HepG2 (cell line): ENCODE measurements at regions not wholly inside any gene's neighbourhood (a gene's known extent, or its start where the extent isn't known, plus 50 kb on each side); places are given as distances from the start of the nearest gene placed in this dataset.

Experiments
- ATAC-seq: fragments of 200-7000 bp; cut with Tn5 transposase; 3 replicates; pipeline ENCODE4 v1.9.1; 2020; ENCODE audit warnings: mild to moderate bottlenecking, moderate library complexity
- BruUV-seq: library from RNA; stranded (reverse); fragments of 400-500 nt; replicated peaks from 2 replicates; lab custom pipeline; 2021; lab: Mats Ljungman, UMichigan
- CTCF ChIA-PET: fragments of 300-600 bp; formaldehyde crosslinking; extraction: SDS; loops from one replicate; lab custom pipeline; 2021; ENCODE audit warnings: low total read pairs, inconsistent platforms, low intra/inter-chr PET ratio; lab: Yijun Ruan, JAX
- POLR2A ChIA-PET: fragments of 350-600 bp; sonication (Branson Sonifier 250); formaldehyde crosslinking; loops from one replicate; lab custom pipeline; 2020; ENCODE audit warnings: antibody characterized with exemption, inconsistent platforms; lab: Yijun Ruan, JAX
- DNase-seq: peaks from one replicate; pipeline ENCODE4 v3.0.0-alpha.2; 2015; ENCODE audit warnings: low spot score
- FAIRE-seq: peaks from 3 replicates; lab custom pipeline; 2011; peaks lifted over from hg19 to GRCh38; lab: Jason Lieb, UNC
- H2AFZ ChIP-seq: one replicate; pipeline ENCODE4 v1.6.1; 2011; ENCODE audit warnings: low read length, inconsistent platforms
- H3K27ac ChIP-seq: fragments of 300-600 bp; 3 replicates; pipeline ENCODE4 v1.8.0; 2011; ENCODE audit warnings: mixed run types, mild to moderate bottlenecking, mixed read lengths, low read length, inconsistent platforms; ENCODE audit not compliant: insufficient read depth; ENCODE audit errors: extremely low read length
- H3K27me3 ChIP-seq, 2 experiments: fragments of 200-600 bp in 1 of 2; 2 replicates in 1 of 2; 3 replicates in 1 of 2; pipeline versions ENCODE4 v1.6.0 to v1.8.0; 2011; ENCODE audit warnings: low read length in 2 of 2, mild to moderate bottlenecking in 2 of 2, moderate library complexity in 2 of 2, inconsistent platforms in 1 of 2; ENCODE audit not compliant: insufficient read depth in 2 of 2, control insufficient read depth in 1 of 2
- H3K36me3 ChIP-seq, 2 experiments: fragments of 200-600 bp in 1 of 2; replicated peaks in 1 of 2; 2 replicates in 1 of 2; 3 replicates in 1 of 2; pipeline versions ENCODE4 v1.5.1 to v1.8.0; 2011; ENCODE audit warnings: low read length in 2 of 2, inconsistent platforms in 1 of 2; ENCODE audit not compliant: insufficient read depth in 2 of 2, control insufficient read depth in 1 of 2
- H3K4me1 ChIP-seq: 2 replicates; pipeline ENCODE4 v1.5.1; 2012; ENCODE audit warnings: low read length, inconsistent platforms; ENCODE audit not compliant: insufficient read depth
- H3K4me2 ChIP-seq: 2 replicates; pipeline ENCODE4 v1.6.0; 2011; ENCODE audit warnings: low read depth, low read length, inconsistent platforms
- H3K4me3 ChIP-seq, 3 experiments: fragments of 200-600 bp in 1 of 3; sonication (generic), shearing (Covaris generic) in 1 of 3; replicated peaks in 1 of 3; 2 replicates each; pipeline ENCODE4 v1.5.1; 2011 to 2016; ENCODE audit warnings: low read length in 3 of 3, inconsistent platforms in 2 of 3, low read depth in 2 of 3, mild to moderate bottlenecking in 2 of 3, control low read depth in 1 of 3, mixed read lengths in 1 of 3; ENCODE audit not compliant: insufficient read depth in 1 of 3
- H3K79me2 ChIP-seq: one replicate; pipeline ENCODE4 v1.6.1; 2011; ENCODE audit warnings: low read length, inconsistent platforms; ENCODE audit not compliant: insufficient read depth
- H3K9ac ChIP-seq: 2 replicates; pipeline ENCODE4 v1.6.0; 2011; ENCODE audit warnings: mild to moderate bottlenecking, low read depth, low read length, inconsistent platforms; ENCODE audit not compliant: insufficient read depth
- H3K9me3 ChIP-seq: 2 replicates; pipeline ENCODE4 v1.5.1; 2012; ENCODE audit warnings: mild to moderate bottlenecking, low read length
- H4K20me1 ChIP-seq: 2 replicates; pipeline ENCODE4 v1.6.0; 2011; ENCODE audit warnings: inconsistent platforms, mild to moderate bottlenecking, low read length, moderate library complexity; ENCODE audit not compliant: insufficient read depth
- GABPB1 ChIP-seq: IDR thresholded peaks from 2 replicates; pipeline ENCODE4 v1.6.1; 2016; ENCODE audit warnings: mild to moderate bottlenecking, missing genetic modification reagents, moderate library complexity, missing compliant biosample characterization
- GPBP1L1 ChIP-seq: sonication (generic); formaldehyde crosslinking; IDR thresholded peaks from 2 replicates; pipeline ENCODE4 v1.5.0; 2020; ENCODE audit warnings: mild to moderate bottlenecking, missing genetic modification reagents
- HOXA5 ChIP-seq: sonication (generic); formaldehyde crosslinking; IDR thresholded peaks from 2 replicates; pipeline ENCODE4 v1.4.0; 2020; ENCODE audit warnings: missing genetic modification reagents
- KDM3A ChIP-seq: IDR thresholded peaks from 2 replicates; pipeline ENCODE4 v1.6.1; 2018; ENCODE audit warnings: low read depth, missing compliant biosample characterization
- NR2C2 ChIP-seq: sonication (generic); formaldehyde crosslinking; IDR thresholded peaks from 2 replicates; pipeline ENCODE4 v1.4.0; 2020; ENCODE audit warnings: missing genetic modification reagents, mild to moderate bottlenecking, moderate library complexity, borderline replicate concordance
- SMAD1 ChIP-seq: sonication (generic); formaldehyde crosslinking; IDR thresholded peaks from 2 replicates; pipeline ENCODE4 v1.4.0; 2020; ENCODE audit warnings: missing genetic modification reagents, low read depth, mild to moderate bottlenecking, borderline replicate concordance
- SP4 ChIP-seq: sonication (generic); formaldehyde crosslinking; IDR thresholded peaks from 2 replicates; pipeline ENCODE4 v1.8.1; 2023; ENCODE audit warnings: mild to moderate bottlenecking, missing genetic modification reagents
- STAT5B ChIP-seq: sonication (generic); formaldehyde crosslinking; IDR thresholded peaks from 2 replicates; pipeline ENCODE4 v1.4.0; 2020; ENCODE audit warnings: missing genetic modification reagents
- YY1 ChIP-seq: IDR thresholded peaks from 2 replicates; pipeline ENCODE4 v1.6.1; 2011; ENCODE audit warnings: low read length, low read depth, moderate library complexity, mild to moderate bottlenecking; ENCODE audit not compliant: insufficient read depth, insufficient replicate concordance
- ZBTB43 ChIP-seq: sonication (generic); formaldehyde crosslinking; conservative IDR thresholded peaks from 2 replicates; pipeline ENCODE4 v1.4.0; 2020; ENCODE audit warnings: missing genetic modification reagents
- ZC3H4 ChIP-seq: sonication (generic); formaldehyde crosslinking; IDR thresholded peaks from 2 replicates; pipeline ENCODE4 v1.4.0; 2020; ENCODE audit warnings: missing genetic modification reagents, borderline replicate concordance
- ZFP37 ChIP-seq: sonication (generic); formaldehyde crosslinking; IDR thresholded peaks from 2 replicates; pipeline ENCODE4 v1.4.0; 2020; ENCODE audit warnings: missing genetic modification reagents, borderline replicate concordance
- ZNF354B ChIP-seq: sonication (generic); formaldehyde crosslinking; IDR thresholded peaks from 2 replicates; pipeline ENCODE4 v1.8.0; 2022; ENCODE audit warnings: mild to moderate bottlenecking, missing genetic modification reagents
- ZSCAN22 ChIP-seq: sonication (generic); formaldehyde crosslinking; IDR thresholded peaks from 2 replicates; pipeline ENCODE4 v1.4.0; 2020; ENCODE audit warnings: mild to moderate bottlenecking, missing genetic modification reagents
- WGBS: methylation state at CpG from one replicate; pipeline ENCODE4 v1.1.6; 2017; ENCODE audit warnings: low lambda C conversion rate; 5-methylcytosine and 5-hydroxymethylcytosine counted together
- in situ Hi-C: cut with HindIII; loops from 2 replicates; pipeline ENCODE4 v1.10.0; 2017; ENCODE audit warnings: low pct_unique_long_range_greater_than_20kb; ENCODE audit not compliant: extremely low pct_ligation_motif_present
- intact Hi-C: fragments of 100-400 bp; cut with micrococcal nuclease; formaldehyde crosslinking; loops from one replicate; pipeline ENCODE4 v1.10.0; 2022; ENCODE audit not compliant: unreplicated experiment
- TF ChIP-seq, protein P1 (sequence below): sonication (generic); formaldehyde crosslinking; conservative IDR thresholded peaks from 2 replicates; pipeline ENCODE4 v1.8.0; 2022; ENCODE audit warnings: low read depth, missing genetic modification reagents

DNA sequence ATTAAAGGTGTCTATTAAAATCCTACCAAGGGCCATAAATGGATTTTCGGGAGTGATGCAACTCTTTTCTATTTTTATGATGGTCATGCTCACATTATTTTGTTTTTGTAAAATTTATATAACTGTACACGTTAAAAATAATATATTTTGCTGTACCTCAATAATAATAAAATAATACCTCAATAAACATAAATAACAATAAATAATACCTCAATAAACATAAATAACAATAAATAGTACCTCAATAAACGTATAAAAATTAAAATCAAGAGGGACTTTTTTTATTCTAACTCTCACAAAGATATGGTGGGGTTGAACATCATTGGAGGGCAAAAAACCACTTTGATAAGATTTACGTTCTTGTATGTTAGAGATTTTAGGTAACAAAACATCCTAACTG, 1189.6 kb upstream of the CELF2 start (continued):
- TF ChIP-seq GABPB1 (CRISPR knock-in tag) (no peak), SMAD1 (CRISPR knock-in tag) (no peak), HOXA5 (CRISPR knock-in tag) (no peak), YY1 (no peak), GPBP1L1 (no peak), ZNF354B (CRISPR knock-in tag) (no peak)
- TF ChIP-seq, protein P1, sequence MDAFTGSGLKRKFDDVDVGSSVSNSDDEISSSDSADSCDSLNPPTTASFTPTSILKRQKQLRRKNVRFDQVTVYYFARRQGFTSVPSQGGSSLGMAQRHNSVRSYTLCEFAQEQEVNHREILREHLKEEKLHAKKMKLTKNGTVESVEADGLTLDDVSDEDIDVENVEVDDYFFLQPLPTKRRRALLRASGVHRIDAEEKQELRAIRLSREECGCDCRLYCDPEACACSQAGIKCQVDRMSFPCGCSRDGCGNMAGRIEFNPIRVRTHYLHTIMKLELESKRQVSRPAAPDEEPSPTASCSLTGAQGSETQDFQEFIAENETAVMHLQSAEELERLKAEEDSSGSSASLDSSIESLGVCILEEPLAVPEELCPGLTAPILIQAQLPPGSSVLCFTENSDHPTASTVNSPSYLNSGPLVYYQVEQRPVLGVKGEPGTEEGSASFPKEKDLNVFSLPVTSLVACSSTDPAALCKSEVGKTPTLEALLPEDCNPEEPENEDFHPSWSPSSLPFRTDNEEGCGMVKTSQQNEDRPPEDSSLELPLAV (CRISPR knock-in tag): no peak

DNA sequence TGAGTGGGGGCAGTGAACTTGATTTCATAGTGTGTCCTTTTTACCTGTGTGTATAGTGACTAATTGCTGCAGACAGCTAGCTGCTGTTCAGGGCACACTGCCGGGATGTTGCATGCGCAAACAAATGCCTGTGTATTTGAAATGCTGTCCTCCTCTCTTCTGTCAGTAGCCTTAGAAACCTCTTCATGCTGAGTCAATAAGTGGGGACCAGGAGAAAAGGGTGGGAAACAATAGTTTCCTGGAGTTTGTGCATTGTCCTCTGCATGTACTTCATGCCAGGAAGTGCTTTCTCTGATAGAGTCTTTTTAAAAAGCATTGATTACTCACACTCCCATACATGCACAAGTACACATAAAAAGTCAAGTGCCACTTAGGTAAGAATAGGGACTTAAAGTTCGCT, 1183.7 kb upstream of the CELF2 start:
- no peak overlapping the region for H3K4me2 ChIP-seq

More for the DNA sequence above, 1183.7 kb upstream of the CELF2 start:
- TF ChIP-seq KDM3A (CRISPR knock-in tag) (no peak), NR2C2 (CRISPR knock-in tag) (no peak), SP4 (no peak), ZSCAN22 (CRISPR knock-in tag) (no peak), ZBTB43 (no peak), ZC3H4 (CRISPR knock-in tag) (no peak), ZFP37 (CRISPR knock-in tag) (no peak), STAT5B (CRISPR knock-in tag) (no peak)
- TF ChIP-seq, all 625 proteins: peak for 0
- H3K36me3 ChIP-seq: no peaks in the 10 kb centered on the region
- in situ Hi-C loops: no loop called here
- no peaks in the 10 kb centered on the region for H3K27me3 ChIP-seq
- ATAC-seq: no peak
- H3K27ac ChIP-seq: no peak overlapping the region
- WGBS: 15% methylated on average over 3 of the region's 3 CpGs
- H3K4me3 ChIP-seq: no peak overlapping the region
- no peak for FAIRE-seq
- intact Hi-C loops: no loop called here
- no peak for DNase-seq
- ChIA-PET CTCF (no interaction called here), POLR2A (no interaction called here)
- no peak overlapping the region for H2AFZ ChIP-seq
- peaks cover 73% of the 10 kb centered on the region for H3K9me3 ChIP-seq
- H4K20me1 ChIP-seq: no peaks in the 10 kb centered on the region
- H3K9ac ChIP-seq: no peak overlapping the region
- no peaks in the 10 kb centered on the region for H3K79me2 ChIP-seq
- BruUV-seq: no TSS peak
- H3K4me1 ChIP-seq: no peaks in the 10 kb centered on the region
